ENCODE measurements at regions not wholly inside any gene's neighbourhood (a gene's known extent, or its start where the extent isn't known, plus 50 kb on each side); places are given as distances from the start of the nearest gene placed in this dataset.

- TF ChIP-seq CTCF (IDR thresholded peaks at IDR 0.05) (no peak), POLR2A (IDR thresholded peaks at IDR 0.05) (no peak)
Measured at GRCh38 chr5:33319841-33320240, 120.9 kb upstream of the TARS1 start.

Data from suprapubic skin (tissue), 3 donors.